ENCODE measurements at regions not wholly inside any gene's neighbourhood (a gene's known extent, or its start where the extent isn't known, plus 50 kb on each side); places are given as distances from the start of the nearest gene placed in this dataset.

- no peak for TF ChIP-seq GFI1B (tag by site-specific recombination; IDR thresholded peaks at IDR 0.05)
- no peak for TF ChIP-seq ZBTB7A (tag by site-specific recombination; IDR thresholded peaks at IDR 0.05; ENCODE audit: low read depth)
- no peak for TF ChIP-seq ZNF747 (tag by site-specific recombination; IDR thresholded peaks at IDR 0.05)
- no peak for TF ChIP-seq REST (tag by site-specific recombination; IDR thresholded peaks at IDR 0.05)
- no peak for TF ChIP-seq CTCF (tag by site-specific recombination; IDR thresholded peaks at IDR 0.05)
Observed at GRCh38 chr2:234773129-234773528, 178.7 kb upstream of the SH3BP4 start.

All from HEK293 (cell line).